ENCODE measurements at regions not wholly inside any gene's neighbourhood (a gene's known extent, or its start where the extent isn't known, plus 50 kb on each side); places are given as distances from the start of the nearest gene placed in this dataset.

- ATAC-seq (no peak), DNase-seq (no peak)
- Histone ChIP-seq H3K36me3 (replicated peaks in 1 of 2; ENCODE audit: insufficient read depth in 1 of 2, low read depth in 2 of 2) (no peaks in the 10 kb centered on the region), H3K4me3 (no peak overlapping the region), H3K4me1 (no peaks in the 10 kb centered on the region), H3K27me3 (peaks cover 0 to 5% of the 10 kb centered on the region in 2 donors), H3K27ac (no peak overlapping the region), H3K9me3 (no peaks in the 10 kb centered on the region)
- WGBS, 2 donors: 55 to 56% methylated on average over 7 of the region's 7 CpGs
- TF ChIP-seq CTCF (IDR thresholded peaks at IDR 0.05): no peak
- TF ChIP-seq POLR2A (IDR thresholded peaks at IDR 0.05): no peak
- intact Hi-C loops (cut with DNase I): no loop called here
Observed at GRCh38 chr14:96734076-96734622, 63.0 kb upstream of the VRK1 start.

DNA sequence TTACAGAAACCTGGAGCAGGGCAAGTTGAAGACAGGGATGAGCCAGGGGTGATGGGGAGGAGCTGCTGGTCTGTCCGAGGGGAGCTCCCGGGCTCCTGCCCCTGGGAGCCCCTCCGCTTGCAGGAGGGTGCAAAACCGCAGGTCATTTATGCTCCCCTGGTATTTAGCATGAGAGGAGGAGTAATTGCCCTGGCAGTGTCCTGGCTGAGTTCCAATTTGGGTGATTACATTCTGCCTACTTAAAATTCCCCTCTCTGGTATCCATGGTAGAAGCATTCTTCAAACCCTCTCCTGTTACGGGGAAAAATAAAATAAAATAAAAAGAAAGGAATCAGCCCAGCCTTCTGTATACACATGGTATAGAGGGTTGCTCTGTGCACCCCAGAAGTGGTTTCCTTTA is 61.7 kb upstream of the VRK1 start:
- Histone ChIP-seq H3K9me3 (no peaks in the 10 kb centered on the region), H3K27ac (no peak overlapping the region), H3K36me3 (replicated peaks in 1 of 2; ENCODE audit: insufficient read depth in 1 of 2, low read depth in 2 of 2) (no peaks in the 10 kb centered on the region), H3K4me1 (no peaks in the 10 kb centered on the region), H3K4me3 (no peak overlapping the region), H3K27me3 (peaks cover 0 to 5% of the 10 kb centered on the region in 2 donors)
- 45 to 49% methylated on average over 5 of the region's 5 CpGs for WGBS, 2 donors
- DNase-seq: no peak
- TF ChIP-seq CTCF (IDR thresholded peaks at IDR 0.05): no peak
- TF ChIP-seq POLR2A (IDR thresholded peaks at IDR 0.05): no peak
- intact Hi-C loops (cut with DNase I): no loop called here
- no peak for ATAC-seq

GRCh38 chr14:96736439-96736838 is 60.7 kb upstream of the VRK1 start:
- no peak for ATAC-seq
- Histone ChIP-seq H3K4me1 (peaks cover 5% of the 10 kb centered on the region), H3K27ac (no peak overlapping the region), H3K9me3 (no peaks in the 10 kb centered on the region), H3K4me3 (no peak overlapping the region), H3K27me3 (peaks cover 0 to 5% of the 10 kb centered on the region in 2 donors), H3K36me3 (replicated peaks in 1 of 2; ENCODE audit: insufficient read depth in 1 of 2, low read depth in 2 of 2) (no peaks in the 10 kb centered on the region)
- 54 to 59% methylated on average over 12 of the region's 12 CpGs for WGBS, 2 donors
- no peak for DNase-seq
- intact Hi-C loops (cut with DNase I): no loop called here
- TF ChIP-seq POLR2A (IDR thresholded peaks at IDR 0.05) (no peak), CTCF (IDR thresholded peaks at IDR 0.05) (no peak)

- no peak overlapping the region for H3K27ac ChIP-seq
- no peaks in the 10 kb centered on the region for H3K9me3 ChIP-seq
- 23 to 58% methylated on average over 7 of the region's 7 CpGs for WGBS, 2 donors
- no peak for DNase-seq
- no peak for ATAC-seq
- intact Hi-C loops (cut with DNase I): no loop called here
- H3K36me3 ChIP-seq (replicated peaks in 1 of 2; ENCODE audit: insufficient read depth in 1 of 2, low read depth in 2 of 2): no peaks in the 10 kb centered on the region
- no peak overlapping the region for H3K4me3 ChIP-seq
- TF ChIP-seq POLR2A (IDR thresholded peaks at IDR 0.05) (no peak), CTCF (IDR thresholded peaks at IDR 0.05) (no peak)
- H3K4me1 ChIP-seq: peaks cover 8% of the 10 kb centered on the region
- H3K27me3 ChIP-seq: peaks cover 0 to 5% of the 10 kb centered on the region in 2 donors
Observed at GRCh38 chr14:96737881-96738280, 59.3 kb upstream of the VRK1 start.

DNA sequence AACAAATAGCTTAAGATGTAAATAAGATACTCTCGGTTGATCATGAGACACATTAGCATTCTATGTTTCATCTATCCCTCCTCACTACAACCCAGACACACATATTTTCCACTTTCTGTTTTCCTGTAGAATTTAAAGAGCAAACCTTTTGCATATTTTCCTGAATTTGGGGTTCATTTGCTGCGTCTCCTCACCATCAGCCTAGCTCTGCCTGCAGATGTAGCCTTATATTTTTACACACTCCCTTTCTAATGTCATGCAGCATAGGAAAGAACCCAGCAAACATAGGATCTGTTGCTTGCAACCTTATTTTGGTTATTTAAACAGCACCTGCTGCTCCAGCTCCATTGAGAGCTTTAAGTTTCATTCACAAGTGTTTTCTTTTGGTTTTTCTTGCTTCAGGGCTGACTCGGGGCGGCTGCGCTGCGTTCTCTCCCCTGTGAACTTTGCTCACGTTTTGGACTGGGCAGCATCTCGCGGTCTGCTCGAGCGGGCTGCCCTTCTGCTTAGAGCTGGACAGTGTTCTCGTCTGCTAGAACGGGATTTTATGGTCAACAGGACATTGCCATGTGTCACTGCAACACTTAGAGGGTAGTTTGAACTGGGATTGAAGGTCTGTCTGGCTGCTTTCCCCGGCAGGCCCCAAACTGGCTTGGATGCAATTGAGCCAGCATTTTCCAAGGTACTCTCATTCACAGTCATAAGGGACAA is 57.8 kb upstream of the VRK1 start:
- intact Hi-C loops (cut with DNase I): no loop called here
- peaks cover 8% of the 10 kb centered on the region for H3K4me1 ChIP-seq
- WGBS, 2 donors: 67 to 73% methylated on average over 14 of the region's 14 CpGs
- no peak for TF ChIP-seq CTCF (IDR thresholded peaks at IDR 0.05)
- TF ChIP-seq POLR2A (IDR thresholded peaks at IDR 0.05): no peak
- DNase-seq (no peak), ATAC-seq (no peak)
- H3K4me3 ChIP-seq: no peak overlapping the region
- no peaks in the 10 kb centered on the region for H3K36me3 ChIP-seq (replicated peaks in 1 of 2; ENCODE audit: insufficient read depth in 1 of 2, low read depth in 2 of 2)
- peaks cover 0 to 5% of the 10 kb centered on the region in 2 donors for H3K27me3 ChIP-seq
- H3K27ac ChIP-seq: no peak overlapping the region
- H3K9me3 ChIP-seq: no peaks in the 10 kb centered on the region

Data from body of pancreas (tissue), 4 donors.